HepG2 (cell line): ENCODE measurements at regions not wholly inside any gene's neighbourhood (a gene's known extent, or its start where the extent isn't known, plus 50 kb on each side); places are given as distances from the start of the nearest gene placed in this dataset.

Experiments used
- ATAC-seq: fragments of 200-7000 bp; cut with Tn5 transposase; 3 replicates; pipeline ENCODE4 v1.9.1; 2020; ENCODE audit warnings: mild to moderate bottlenecking, moderate library complexity
- BruUV-seq: library from RNA; stranded (reverse); fragments of 400-500 nt; replicated peaks from 2 replicates; lab custom pipeline; 2021; lab: Mats Ljungman, UMichigan
- CTCF ChIA-PET: fragments of 300-600 bp; formaldehyde crosslinking; extraction: SDS; loops from one replicate; lab custom pipeline; 2021; ENCODE audit warnings: low total read pairs, inconsistent platforms, low intra/inter-chr PET ratio; lab: Yijun Ruan, JAX
- POLR2A ChIA-PET: fragments of 350-600 bp; sonication (Branson Sonifier 250); formaldehyde crosslinking; loops from one replicate; lab custom pipeline; 2020; ENCODE audit warnings: antibody characterized with exemption, inconsistent platforms; lab: Yijun Ruan, JAX
- DNase-seq: peaks from one replicate; pipeline ENCODE4 v3.0.0-alpha.2; 2015; ENCODE audit warnings: low spot score
- FAIRE-seq: peaks from 3 replicates; lab custom pipeline; 2011; peaks lifted over from hg19 to GRCh38; lab: Jason Lieb, UNC
- H2AFZ ChIP-seq: one replicate; pipeline ENCODE4 v1.6.1; 2011; ENCODE audit warnings: low read length, inconsistent platforms
- H3K27ac ChIP-seq: fragments of 300-600 bp; 3 replicates; pipeline ENCODE4 v1.8.0; 2011; ENCODE audit warnings: mixed run types, mild to moderate bottlenecking, mixed read lengths, low read length, inconsistent platforms; ENCODE audit not compliant: insufficient read depth; ENCODE audit errors: extremely low read length
- H3K27me3 ChIP-seq, 2 experiments: fragments of 200-600 bp in 1 of 2; 2 replicates in 1 of 2; 3 replicates in 1 of 2; pipeline versions ENCODE4 v1.6.0 to v1.8.0; 2011; ENCODE audit warnings: low read length in 2 of 2, mild to moderate bottlenecking in 2 of 2, moderate library complexity in 2 of 2, inconsistent platforms in 1 of 2; ENCODE audit not compliant: insufficient read depth in 2 of 2, control insufficient read depth in 1 of 2
- H3K36me3 ChIP-seq, 2 experiments: fragments of 200-600 bp in 1 of 2; replicated peaks in 1 of 2; 2 replicates in 1 of 2; 3 replicates in 1 of 2; pipeline versions ENCODE4 v1.5.1 to v1.8.0; 2011; ENCODE audit warnings: low read length in 2 of 2, inconsistent platforms in 1 of 2; ENCODE audit not compliant: insufficient read depth in 2 of 2, control insufficient read depth in 1 of 2
- H3K4me1 ChIP-seq: 2 replicates; pipeline ENCODE4 v1.5.1; 2012; ENCODE audit warnings: low read length, inconsistent platforms; ENCODE audit not compliant: insufficient read depth
- H3K4me2 ChIP-seq: 2 replicates; pipeline ENCODE4 v1.6.0; 2011; ENCODE audit warnings: low read depth, low read length, inconsistent platforms
- H3K4me3 ChIP-seq, 3 experiments: fragments of 200-600 bp in 1 of 3; sonication (generic), shearing (Covaris generic) in 1 of 3; replicated peaks in 1 of 3; 2 replicates each; pipeline ENCODE4 v1.5.1; 2011 to 2016; ENCODE audit warnings: low read length in 3 of 3, inconsistent platforms in 2 of 3, low read depth in 2 of 3, mild to moderate bottlenecking in 2 of 3, control low read depth in 1 of 3, mixed read lengths in 1 of 3; ENCODE audit not compliant: insufficient read depth in 1 of 3
- H3K79me2 ChIP-seq: one replicate; pipeline ENCODE4 v1.6.1; 2011; ENCODE audit warnings: low read length, inconsistent platforms; ENCODE audit not compliant: insufficient read depth
- H3K9ac ChIP-seq: 2 replicates; pipeline ENCODE4 v1.6.0; 2011; ENCODE audit warnings: mild to moderate bottlenecking, low read depth, low read length, inconsistent platforms; ENCODE audit not compliant: insufficient read depth
- H3K9me3 ChIP-seq: 2 replicates; pipeline ENCODE4 v1.5.1; 2012; ENCODE audit warnings: mild to moderate bottlenecking, low read length
- H4K20me1 ChIP-seq: 2 replicates; pipeline ENCODE4 v1.6.0; 2011; ENCODE audit warnings: inconsistent platforms, mild to moderate bottlenecking, low read length, moderate library complexity; ENCODE audit not compliant: insufficient read depth
- ELK4 ChIP-seq: sonication (generic); formaldehyde crosslinking; IDR thresholded peaks from 2 replicates; pipeline ENCODE4 v1.9.0; 2021; ENCODE audit warnings: missing genetic modification reagents, borderline replicate concordance
- FOXO1 ChIP-seq: sonication (generic); formaldehyde crosslinking; IDR thresholded peaks from 2 replicates; pipeline ENCODE4 v1.4.0; 2020; ENCODE audit warnings: missing genetic modification reagents
- GFI1 ChIP-seq: sonication (generic); formaldehyde crosslinking; IDR thresholded peaks from 2 replicates; pipeline ENCODE4 v1.5.0; 2020; ENCODE audit warnings: missing genetic modification reagents, mild to moderate bottlenecking, borderline replicate concordance
- HES4 ChIP-seq: sonication (generic); formaldehyde crosslinking; IDR thresholded peaks from 2 replicates; pipeline ENCODE4 v1.9.0; 2021; ENCODE audit warnings: mild to moderate bottlenecking, missing genetic modification reagents, borderline replicate concordance
- HNF1A ChIP-seq, 2 experiments: sonication (generic) in 1 of 2; formaldehyde crosslinking in 1 of 2; IDR thresholded peaks; 2 replicates each; pipeline versions ENCODE4 v1.4.0 to v1.6.1; 2016 to 2020; ENCODE audit warnings: borderline replicate concordance in 1 of 2, low read depth in 1 of 2, mild to moderate bottlenecking in 1 of 2, missing genetic modification reagents in 1 of 2
- KLF15 ChIP-seq: sonication (generic); formaldehyde crosslinking; IDR thresholded peaks from 2 replicates; pipeline ENCODE4 v1.8.1; 2023; ENCODE audit warnings: borderline replicate concordance, mild to moderate bottlenecking, inconsistent platforms, missing genetic modification reagents, mixed read lengths
- MEIS2 ChIP-seq: sonication (generic); formaldehyde crosslinking; IDR thresholded peaks from 2 replicates; pipeline ENCODE4 v1.9.0; 2021; ENCODE audit warnings: mild to moderate bottlenecking, missing genetic modification reagents
- SMAD9 ChIP-seq: sonication (generic); formaldehyde crosslinking; IDR thresholded peaks from 2 replicates; pipeline ENCODE4 v1.5.1; 2020; ENCODE audit warnings: mild to moderate bottlenecking, missing genetic modification reagents
- YY1 ChIP-seq: IDR thresholded peaks from 2 replicates; pipeline ENCODE4 v1.6.1; 2011; ENCODE audit warnings: low read length, low read depth, moderate library complexity, mild to moderate bottlenecking; ENCODE audit not compliant: insufficient read depth, insufficient replicate concordance
- ZBTB39 ChIP-seq: sonication (generic); formaldehyde crosslinking; IDR thresholded peaks from 2 replicates; pipeline ENCODE4 v1.5.0; 2020; ENCODE audit warnings: missing genetic modification reagents
- ZNF484 ChIP-seq: sonication (generic); formaldehyde crosslinking; IDR thresholded peaks from 2 replicates; pipeline ENCODE4 v1.5.1; 2020; ENCODE audit warnings: mild to moderate bottlenecking, low read depth, missing genetic modification reagents, borderline replicate concordance
- WGBS: methylation state at CpG from one replicate; pipeline ENCODE4 v1.1.6; 2017; ENCODE audit warnings: low lambda C conversion rate; 5-methylcytosine and 5-hydroxymethylcytosine counted together
- in situ Hi-C: cut with HindIII; loops from 2 replicates; pipeline ENCODE4 v1.10.0; 2017; ENCODE audit warnings: low pct_unique_long_range_greater_than_20kb; ENCODE audit not compliant: extremely low pct_ligation_motif_present
- intact Hi-C: fragments of 100-400 bp; cut with micrococcal nuclease; formaldehyde crosslinking; loops from one replicate; pipeline ENCODE4 v1.10.0; 2022; ENCODE audit not compliant: unreplicated experiment

- no TSS peak for BruUV-seq
- Histone ChIP-seq H3K4me3 (no peak overlapping the region), H3K9ac (no peak overlapping the region), H4K20me1 (no peaks in the 10 kb centered on the region), H2AFZ (no peak overlapping the region), H3K27me3 (peaks cover 0 to 4% of the 10 kb centered on the region in 2 experiments; a peak in 1 of 5 replicates), H3K36me3 (no peaks in the 10 kb centered on the region), H3K4me2 (no peak overlapping the region), H3K27ac (no peak overlapping the region), H3K4me1 (no peaks in the 10 kb centered on the region), H3K9me3 (no peaks in the 10 kb centered on the region), H3K79me2 (no peaks in the 10 kb centered on the region)
- WGBS: 0% methylated on average over 6 of the region's 7 CpGs
- no peak for DNase-seq
- ATAC-seq: no peak
- POLR2A ChIA-PET: no interaction called here
- intact Hi-C loops: no loop called here
- no peak for FAIRE-seq
- TF ChIP-seq SMAD9 (CRISPR knock-in tag) (no peak), YY1 (peak; percentile 30), ELK4 (no peak), GFI1 (no peak)
- CTCF ChIA-PET: no interaction called here
- in situ Hi-C loops: no loop called here
These were observed 479.8 kb downstream of the FUT8 start for GRCh38 chr14:65892315-65892714.

- DNase-seq: no peak
- no peak for FAIRE-seq
- no TSS peak for BruUV-seq
- peaks cover 11% of the 10 kb centered on the region; the same call in 1 of the 2 replicates for H3K9me3 ChIP-seq
- H3K4me1 ChIP-seq: no peaks in the 10 kb centered on the region
- 0% methylated on average over 2 of the region's 2 CpGs for WGBS
- no peaks in the 10 kb centered on the region for H3K36me3 ChIP-seq
- H3K27ac ChIP-seq: no peak overlapping the region
- H3K4me3 ChIP-seq: no peak overlapping the region
- ChIA-PET CTCF (no interaction called here), POLR2A (no interaction called here)
- in situ Hi-C loops: no loop called here
- no peaks in the 10 kb centered on the region for H4K20me1 ChIP-seq
- H2AFZ ChIP-seq: no peak overlapping the region
- H3K27me3 ChIP-seq: no peaks in the 10 kb centered on the region
- no peaks in the 10 kb centered on the region for H3K79me2 ChIP-seq
- intact Hi-C loops: no loop called here
- no peak for ATAC-seq
- H3K9ac ChIP-seq: no peak overlapping the region
- H3K4me2 ChIP-seq: no peak overlapping the region
- no peak for TF ChIP-seq HES4
- TF ChIP-seq KLF15: no peak
- no peak for TF ChIP-seq ZBTB39 (CRISPR knock-in tag)
- TF ChIP-seq ZNF484 (CRISPR knock-in tag): no peak
- no peak for TF ChIP-seq MEIS2 (CRISPR knock-in tag)
- no peak for TF ChIP-seq FOXO1
- TF ChIP-seq HNF1A (IDR thresholded peaks at IDR 0.05; ENCODE audit: low read depth): no peak
- TF ChIP-seq HNF1A (CRISPR knock-in tag; IDR thresholded peaks at IDR 0.05; ENCODE audit: borderline replicate concordance): no peak
These were observed 487.6 kb downstream of the FUT8 start for GRCh38 chr14:65900164-65900563.
